NCI-H510A (cell line): ENCODE measurements at regions not wholly inside any gene's neighbourhood (a gene's known extent, or its start where the extent isn't known, plus 50 kb on each side); places are given as distances from the start of the nearest gene placed in this dataset.

Source experiments
- DNase-seq: peaks from one replicate; lab custom pipeline; 2025; lab: John Stamatoyannopoulos, UW

DNA sequence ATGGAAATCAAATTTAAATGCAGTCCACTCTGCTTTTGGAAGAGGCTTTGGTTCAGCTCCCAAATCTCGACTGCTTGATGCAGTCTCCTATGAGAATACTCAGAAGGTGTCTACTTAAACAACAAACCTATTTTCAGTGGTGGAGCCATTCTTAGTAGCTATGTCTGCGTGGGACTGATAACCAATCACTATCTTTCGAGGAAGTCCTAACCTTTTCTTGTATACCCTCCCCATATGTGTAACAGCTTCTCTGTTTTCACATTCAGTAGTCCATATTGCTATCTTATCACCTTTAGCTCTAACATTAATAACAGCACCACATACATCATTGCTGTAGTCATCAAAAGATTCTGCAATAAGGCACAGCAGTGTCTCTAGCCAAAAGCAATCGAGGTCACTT lies 333.0 kb upstream of the ATP11B start:
- DNase-seq: no peak

DNA sequence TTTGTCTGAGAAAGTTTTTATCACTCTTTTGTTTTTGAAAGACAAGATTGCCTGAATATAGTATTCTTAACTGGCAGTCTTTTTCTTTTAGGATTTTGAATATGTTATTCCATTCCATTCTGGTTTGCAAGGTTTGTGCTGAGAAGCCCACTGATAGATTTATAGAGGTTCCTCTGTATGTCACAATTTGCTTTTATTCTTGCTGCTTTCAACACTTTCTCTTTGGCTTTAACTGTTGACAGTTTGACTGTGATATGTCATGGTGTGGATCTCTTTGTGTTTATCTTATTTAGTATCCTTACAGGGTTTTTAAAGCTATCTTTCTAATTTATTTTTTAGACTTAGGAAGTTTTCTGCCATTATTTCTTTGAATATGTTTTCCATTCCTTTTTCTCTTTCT lies 331.2 kb upstream of the ATP11B start:
- DNase-seq: no peak

DNA sequence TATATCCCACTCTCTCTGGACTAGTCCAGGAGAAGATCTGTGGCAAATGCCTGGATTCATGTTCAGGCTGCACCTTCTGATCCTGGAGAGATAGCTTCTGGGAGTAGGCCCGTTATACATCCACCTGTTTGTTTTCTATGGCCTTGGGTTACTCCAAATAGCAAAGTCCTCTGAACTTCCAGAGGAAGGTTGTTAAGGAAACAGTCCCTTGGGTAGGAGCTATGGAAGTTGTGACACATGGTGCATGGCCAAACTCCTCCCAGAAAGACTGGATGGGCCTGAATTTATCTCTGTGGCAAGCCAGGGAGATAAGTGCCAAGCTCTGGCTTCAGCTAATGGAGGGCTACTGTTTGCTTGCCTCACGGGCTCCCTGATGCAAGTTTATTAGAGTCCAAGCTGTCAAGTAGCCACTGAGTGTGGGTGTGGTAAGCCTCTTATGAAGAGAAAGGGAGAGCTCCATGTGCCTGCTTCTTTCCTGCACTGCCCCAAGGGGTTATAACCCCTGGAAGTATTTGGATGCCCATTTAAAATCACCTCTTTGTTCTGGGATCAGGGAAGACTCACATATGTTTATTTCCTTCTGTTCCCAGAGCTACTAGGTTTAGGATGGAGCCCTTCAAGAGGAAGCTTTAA lies 328.7 kb upstream of the ATP11B start:
- no peak for DNase-seq

DNA sequence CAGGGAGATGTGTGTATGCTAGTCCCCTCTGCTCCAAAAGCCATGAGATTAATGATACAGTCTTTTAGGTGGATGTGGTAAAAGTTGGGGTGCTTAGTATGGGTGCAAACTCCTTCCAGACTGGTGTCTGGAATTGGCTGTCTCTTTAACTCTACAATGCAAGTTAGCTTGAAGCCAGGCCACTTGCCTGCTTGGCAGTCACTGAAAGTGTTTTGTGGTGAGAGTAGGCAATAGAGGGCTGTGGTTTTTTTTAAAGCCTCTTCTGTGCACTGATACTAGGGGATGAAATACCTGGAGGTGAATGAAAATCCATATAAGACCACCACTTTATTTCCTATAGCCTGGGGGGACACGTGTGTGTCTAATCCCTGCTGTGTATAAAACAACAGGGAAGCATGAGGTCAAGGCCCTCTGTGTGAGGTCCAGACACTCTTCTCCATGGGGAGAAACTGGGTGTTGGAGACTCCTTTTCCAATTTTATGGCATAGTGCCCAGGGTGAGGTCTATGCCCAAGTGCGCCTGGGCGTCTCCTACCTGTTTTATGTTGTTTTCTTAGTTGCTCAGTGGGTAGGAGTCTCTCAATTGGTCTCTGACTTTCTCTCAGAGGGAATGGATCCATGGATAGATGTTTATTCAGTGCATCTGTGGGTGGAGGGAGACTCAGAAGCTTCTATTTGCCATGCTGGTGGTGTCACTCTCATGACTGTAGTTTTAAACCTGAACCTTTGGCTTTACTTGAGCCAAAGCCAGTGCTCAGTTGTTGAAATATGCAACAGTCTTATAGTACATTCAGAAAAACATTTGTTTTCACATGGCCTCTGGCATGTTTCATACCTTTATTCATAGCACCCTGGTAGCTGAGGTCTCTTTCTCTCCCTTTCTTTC lies 327.8 kb upstream of the ATP11B start:
- DNase-seq: no peak

DNA sequence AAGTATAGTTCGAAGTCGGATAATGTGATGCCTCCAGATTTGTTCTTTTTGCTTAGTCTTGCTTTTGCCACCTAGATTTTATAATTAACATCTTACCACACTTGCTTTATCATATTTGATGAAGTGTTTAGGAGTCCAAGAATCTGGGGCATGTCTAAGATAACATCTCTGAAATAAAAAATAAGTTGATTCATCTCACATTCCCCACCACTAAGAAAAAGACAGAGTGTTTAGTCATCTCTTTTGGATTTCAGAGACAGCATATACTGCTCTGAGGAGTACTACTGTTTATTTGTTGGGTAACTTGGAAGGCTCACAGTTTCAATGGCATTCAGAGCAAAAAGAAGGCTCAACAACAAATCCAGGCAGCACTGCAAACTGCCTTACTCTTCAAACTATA lies 324.2 kb upstream of the ATP11B start:
- no peak for DNase-seq

DNA sequence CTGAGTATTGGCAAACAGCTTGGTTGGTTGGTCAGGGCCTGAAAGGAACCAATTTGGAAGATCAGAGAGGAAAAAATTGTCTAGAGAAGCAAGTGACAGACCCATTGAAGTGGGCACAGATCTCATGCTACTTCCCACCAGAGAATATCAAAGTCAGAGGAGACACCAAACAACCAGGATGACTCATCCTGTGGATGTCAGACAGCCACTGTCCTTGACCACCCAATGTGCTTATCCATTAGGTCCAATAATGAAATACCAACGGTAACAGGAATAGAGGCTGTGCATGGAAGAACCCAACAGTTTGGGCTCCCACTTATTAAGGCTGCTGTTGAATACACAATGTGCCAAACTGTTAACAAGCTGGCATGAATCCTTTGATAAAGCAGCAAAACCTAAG lies 323.1 kb upstream of the ATP11B start:
- DNase-seq: no peak

DNA sequence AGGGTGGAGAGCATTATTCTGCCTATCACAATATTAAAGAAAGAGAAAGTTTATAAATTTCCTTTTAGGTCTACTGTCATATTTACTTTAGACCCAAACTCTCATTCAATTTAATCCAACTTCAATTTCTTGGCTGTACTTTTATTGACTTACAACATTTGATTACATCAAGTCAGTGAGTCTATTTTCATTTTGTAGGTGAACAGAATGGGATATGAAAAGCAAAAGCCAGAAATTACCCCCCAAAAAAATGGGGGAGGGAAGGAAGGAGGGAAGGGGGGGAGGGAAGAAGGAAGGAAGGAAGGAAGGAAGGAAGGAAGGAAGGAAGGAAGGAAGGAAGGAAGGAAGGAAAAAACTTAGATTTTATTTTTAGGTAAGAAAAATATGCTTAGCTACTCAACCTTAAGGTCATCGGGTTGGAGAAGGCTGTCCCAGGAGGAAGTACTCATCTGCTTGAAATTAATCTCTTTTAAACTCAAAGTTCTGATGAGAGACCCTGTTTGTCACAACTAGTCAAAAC lies 320.1 kb upstream of the ATP11B start:
- no peak for DNase-seq

DNA sequence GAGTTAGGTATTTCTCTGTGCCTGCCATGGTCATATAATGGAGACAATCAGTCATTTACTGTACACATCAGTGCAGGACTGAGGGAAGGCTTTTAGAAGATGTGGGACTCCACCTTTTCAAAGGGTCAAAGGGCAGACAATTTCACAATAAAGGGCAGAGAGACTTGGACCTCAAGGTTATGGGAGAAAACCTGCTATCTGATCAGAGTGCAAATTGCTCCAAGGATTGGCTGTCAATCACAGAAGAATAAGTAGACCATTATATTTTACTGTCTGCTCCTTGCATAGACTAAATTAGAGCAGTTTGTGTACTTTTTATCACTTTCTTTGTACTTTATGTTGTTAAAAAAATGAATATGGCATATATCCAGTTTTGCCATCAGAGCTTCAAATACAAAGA lies 314.9 kb upstream of the ATP11B start:
- no peak for DNase-seq

DNA sequence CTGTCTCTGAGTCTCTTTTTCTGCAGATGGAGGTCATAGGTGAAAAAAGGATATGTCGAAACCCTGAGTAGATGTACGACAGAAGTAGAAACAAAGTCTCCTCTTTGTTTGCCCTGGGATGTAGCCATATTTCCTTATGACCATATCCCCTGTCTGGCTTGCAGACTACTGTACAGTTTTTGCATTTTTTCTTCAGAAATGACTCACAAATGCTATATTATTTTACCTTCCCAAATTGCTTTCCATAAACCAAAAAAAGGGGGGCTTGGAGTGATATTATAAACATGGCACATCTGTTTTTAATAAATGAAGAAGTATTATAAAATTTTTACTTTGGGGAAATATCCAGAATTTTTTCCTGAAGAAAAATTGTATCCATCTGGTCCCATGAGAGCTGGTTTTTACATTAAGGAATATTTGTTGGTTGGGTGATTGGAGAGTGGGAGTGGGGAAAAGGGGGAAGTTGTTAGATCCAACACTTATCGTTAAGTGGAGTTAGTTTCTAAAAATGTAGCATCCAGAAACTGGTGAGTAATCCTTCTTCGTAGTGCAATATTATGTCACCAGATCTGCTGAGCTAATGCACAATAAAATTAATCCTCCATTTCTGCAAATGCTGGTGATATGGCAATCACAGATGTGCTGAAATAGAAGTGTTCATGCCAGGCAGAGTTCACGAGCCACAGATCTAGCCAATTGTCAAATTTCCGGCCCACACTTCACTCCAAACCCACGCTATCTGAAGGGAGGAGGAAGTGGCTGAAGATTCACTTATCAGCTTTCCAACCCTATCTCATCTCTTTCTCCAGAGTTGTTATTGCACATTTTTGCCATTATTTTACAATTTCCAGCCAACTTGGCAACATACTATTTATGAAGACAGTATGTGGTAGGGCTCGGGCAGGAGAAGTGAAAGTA lies 313.6 kb upstream of the ATP11B start:
- no peak for DNase-seq

DNA sequence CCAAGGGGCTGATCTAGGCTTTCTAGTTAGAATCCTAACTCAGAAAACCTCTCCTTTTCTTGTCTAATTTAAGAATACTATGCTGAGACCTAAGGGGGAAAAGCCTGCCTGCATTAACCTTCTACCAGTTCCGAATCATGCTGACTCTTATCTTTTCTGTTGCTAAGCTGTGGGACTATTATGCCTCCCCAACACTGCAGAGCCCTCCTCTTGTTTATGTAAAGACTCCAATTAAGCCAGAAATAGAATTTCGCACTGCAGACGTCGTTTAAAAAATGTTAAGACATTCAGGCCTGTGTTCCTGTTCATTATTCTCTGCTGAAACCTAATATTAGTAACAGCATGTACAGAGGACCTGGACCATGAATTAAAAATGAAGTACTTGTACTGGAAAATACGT lies 310.6 kb upstream of the ATP11B start:
- no peak for DNase-seq

DNA sequence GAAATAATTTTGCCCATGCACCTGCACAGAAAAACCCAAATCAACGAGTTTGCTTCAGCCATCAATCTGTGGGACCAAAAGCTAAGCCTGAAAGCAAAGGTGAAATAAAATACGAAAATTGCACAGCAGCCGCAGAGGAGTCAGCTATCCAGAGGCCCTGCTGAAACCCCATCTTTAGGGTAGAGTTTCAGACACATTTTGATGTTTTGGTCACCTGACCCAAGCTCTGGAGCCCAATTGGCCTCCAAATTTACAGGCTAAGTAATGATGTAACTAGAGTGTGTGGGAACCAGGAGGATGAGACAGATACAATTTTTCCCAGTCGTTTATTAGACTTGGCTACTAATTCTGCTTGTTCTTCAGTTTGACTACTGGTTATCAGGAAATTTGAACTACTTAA lies 308.6 kb upstream of the ATP11B start:
- DNase-seq: no peak

DNA sequence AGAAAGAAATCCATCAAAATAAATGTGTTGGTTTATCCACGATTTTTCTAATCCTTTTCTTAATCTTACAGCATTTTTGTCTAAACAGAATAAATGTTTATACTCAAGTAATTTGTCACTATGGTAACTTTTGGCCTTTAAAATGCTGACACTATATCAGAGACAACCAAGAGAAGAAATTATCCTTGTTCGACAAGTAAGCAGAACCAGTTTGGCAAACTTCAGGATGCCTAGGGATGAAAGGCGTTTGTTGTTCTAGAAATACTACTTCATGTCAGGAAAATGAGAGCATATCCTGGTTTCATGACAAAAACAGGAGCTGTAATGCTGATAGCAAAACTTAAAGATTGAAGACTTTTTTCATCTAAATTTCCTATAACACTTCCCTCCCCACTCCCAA lies 308.0 kb upstream of the ATP11B start:
- DNase-seq: peak; percentile 49

DNA sequence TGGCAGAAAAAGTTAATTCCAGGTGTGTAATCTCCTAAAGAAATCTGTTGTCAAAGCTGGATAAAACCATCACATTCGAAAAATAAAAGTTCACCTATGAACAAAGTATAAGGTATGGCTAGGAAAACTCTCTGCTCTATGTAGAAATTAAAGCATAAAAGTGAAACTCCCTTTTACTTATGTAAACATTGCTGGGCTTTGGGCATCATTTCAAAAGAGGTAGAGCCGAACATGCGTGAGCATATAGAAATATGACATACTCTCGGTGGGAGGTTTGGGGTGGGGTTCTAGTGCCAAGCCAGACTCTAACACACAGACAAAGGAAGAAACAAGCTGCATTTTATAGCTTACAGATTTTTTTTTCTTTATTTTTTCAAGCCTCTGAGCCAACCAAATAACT lies 306.8 kb upstream of the ATP11B start:
- no peak for DNase-seq

DNA sequence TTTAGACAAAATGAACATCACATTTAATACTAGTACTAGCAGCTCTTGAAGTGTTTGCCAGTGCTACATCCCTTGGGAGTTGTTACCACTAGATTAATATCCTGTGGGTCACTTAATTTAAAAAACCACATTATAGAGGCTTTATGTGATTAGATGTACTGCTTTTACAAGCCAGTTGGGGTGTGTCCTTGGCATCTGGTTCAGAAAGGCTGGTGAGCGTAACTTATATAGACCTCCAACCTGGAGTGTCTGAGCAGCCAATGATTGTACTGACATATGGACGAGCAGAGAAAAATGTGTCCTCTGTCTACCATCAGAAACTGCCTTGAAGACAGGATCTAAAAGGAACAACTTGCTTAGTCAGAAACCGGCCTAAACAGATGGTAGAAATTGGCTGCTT lies 306.2 kb upstream of the ATP11B start:
- no peak for DNase-seq

DNA sequence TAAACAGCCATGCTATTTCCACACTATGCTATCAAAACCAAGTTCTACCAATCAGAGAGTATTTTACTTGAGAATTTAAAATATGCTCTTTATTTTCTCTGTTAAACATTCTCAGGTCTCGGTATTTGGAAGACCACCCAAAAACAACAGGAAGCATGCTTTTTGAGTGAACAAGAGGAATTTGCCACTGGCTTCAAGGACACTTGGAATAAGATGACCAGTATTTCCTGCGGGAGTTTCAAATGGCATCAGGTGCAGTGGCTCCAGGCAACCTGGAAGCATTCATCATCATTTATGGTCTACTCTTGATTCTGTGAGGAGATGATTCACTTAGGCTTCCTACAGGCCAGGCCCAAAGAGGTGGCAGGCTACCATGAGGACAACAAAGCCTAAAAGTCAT lies 305.7 kb upstream of the ATP11B start:
- no peak for DNase-seq

DNA sequence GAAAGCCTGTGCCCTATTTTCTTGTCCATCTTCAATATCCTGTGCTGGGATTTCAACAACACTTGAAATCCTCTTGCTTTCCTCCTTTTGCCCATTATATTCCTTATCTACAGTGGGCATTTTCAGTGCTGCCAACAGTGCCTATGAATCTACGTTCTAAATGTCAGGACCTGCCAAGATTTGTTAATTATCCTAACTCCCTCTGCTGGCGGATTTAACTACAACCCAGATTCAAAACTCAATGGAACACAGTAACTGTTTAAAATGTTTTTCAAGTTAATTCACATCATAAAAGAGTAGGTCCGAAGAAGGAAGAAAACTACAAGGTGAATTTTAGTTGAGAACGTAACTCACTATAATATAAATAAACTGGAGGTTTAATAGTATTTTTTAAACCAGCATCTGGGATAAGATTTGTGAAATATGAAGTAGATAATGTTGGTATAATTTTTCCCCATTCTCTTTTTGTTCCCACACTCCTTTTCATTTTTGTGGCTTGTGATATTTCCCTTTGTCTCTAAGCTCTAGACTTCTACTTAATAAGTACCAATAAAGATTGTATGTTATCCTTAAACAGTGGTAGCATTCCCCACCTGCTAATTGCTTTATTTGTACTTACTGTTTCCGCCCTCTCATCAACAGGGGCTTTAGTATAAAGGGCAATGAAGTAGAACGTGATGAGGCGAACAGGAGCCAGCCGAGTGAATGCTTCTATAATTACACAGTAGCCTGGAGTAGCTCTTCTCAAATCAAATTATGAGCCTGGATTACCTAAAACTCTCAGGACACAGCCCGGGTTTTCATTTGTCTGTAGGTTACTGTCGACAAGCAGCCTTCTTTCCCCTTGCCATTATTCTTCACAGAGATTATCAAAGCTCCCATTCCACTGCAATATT lies 302.5 kb upstream of the ATP11B start:
- peak; percentile 76 for DNase-seq

DNA sequence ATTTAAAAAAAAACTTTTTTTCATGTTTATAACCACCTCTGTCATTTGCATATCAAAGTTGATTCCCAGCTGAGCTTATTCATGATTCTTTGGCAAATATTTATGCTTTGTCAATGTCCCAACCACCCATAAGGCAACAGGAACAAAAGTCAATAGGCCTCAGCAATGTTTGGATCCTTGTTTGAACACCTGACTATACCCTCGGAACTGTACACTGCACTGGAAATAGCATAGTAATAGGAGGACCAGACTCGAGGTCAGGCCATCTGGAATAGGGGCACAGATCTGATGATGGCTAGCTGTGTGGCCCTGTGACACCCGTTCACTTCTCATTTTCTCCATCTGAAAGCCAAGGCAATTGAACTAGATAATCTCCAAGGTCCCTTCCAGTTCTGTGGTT lies 301.7 kb upstream of the ATP11B start:
- DNase-seq: peak; percentile 52

DNA sequence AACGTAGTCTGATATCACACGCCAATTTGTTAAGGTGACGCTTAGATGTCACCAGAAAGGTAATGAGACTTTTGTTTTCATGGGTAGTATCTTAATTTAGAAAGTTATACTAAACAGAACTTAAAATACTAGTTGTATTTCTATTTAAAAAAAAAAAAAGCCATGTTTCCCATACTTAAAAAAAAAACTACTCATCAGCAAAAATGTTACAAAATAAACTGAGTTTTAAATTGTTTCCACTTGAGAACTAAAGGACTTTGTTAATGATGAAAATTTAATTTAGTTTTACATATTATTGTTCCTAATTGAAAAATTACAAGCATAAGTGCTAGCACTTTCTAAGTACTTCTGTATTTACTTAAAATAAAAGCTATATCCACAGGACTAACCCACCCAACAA lies 300.8 kb upstream of the ATP11B start:
- DNase-seq: no peak

DNA sequence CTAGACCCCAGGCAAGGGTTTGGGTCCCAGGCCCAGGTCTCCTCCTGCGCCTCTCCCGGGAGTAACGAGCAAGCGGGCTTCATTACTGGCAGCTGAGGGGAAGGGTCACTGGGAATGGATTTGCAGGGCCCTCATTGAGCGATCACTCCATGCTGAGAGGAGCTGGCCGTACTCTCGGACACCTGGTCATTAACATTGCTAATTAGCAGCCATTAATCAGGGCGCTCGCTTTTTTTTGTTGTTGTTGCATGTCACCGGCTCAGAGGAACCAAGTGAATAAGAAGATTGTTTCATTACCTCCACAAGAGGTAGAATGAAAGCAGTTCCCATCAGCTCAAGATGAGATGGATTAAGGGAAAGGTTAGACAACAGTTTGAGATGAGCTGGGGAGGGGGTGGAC lies 293.0 kb upstream of the ATP11B start:
- DNase-seq: no peak

DNA sequence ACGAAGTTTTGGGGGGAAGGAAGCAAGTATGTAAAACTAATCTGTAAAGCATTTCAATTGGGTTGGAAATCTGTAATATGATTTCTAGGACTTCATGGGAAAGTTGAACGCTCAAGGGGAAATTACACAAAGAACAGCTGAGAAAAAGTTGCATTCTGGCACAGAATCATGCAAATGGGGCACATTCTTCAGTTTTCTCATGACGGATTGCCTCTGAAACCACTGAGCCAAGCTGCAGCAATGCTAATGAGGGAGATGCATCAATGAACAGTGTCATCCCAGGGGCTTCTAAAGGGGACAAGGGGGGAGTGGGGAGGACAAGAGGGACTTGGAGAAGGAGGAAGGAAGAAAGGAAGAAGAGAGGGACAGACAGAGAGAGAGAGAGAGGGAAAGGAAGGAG lies 291.4 kb upstream of the ATP11B start:
- DNase-seq: no peak

DNA sequence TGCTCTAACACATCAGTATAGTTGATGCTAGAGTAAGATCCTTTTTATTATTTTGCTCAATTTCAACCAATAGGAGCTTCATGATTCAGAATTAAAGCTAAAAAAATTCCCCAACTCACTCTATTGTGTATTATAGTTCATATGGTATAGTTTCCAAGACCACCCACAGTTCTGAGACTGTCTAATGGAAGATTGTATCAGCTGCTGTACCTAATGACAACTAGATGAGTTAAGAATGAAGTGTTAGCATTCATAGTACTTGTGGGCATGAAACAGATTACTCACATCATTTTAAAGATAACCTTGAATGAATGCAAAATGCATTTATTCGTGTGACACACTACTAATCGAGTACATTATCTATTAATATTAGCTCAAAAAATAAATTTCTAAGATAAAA lies 289.9 kb upstream of the ATP11B start:
- DNase-seq: no peak
